ENCODE measurements at regions not wholly inside any gene's neighbourhood (a gene's known extent, or its start where the extent isn't known, plus 50 kb on each side); places are given as distances from the start of the nearest gene placed in this dataset.

DNA sequence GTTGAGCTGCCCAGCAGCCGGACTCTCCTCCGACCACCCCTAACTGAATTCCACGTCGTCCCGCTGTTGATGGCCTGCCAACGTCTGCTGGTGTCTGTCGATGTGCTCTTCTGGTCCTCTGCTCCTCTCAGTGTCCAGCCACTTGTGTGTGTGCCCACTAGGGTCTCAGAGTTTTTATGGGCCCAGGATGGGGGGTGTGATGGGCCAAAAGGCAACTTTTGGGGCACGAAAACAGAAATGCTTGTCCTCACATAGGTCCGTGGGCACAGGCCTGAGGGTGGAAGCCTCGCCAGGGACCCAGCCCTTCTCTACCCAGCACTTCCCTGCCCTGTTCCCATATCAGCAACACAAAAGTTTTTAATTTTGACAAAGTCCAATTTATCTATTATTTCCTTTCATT lies 85.7 kb upstream of the RUFY1 start (continued):
- TF ChIP-seq FOXM1 (IDR thresholded peaks at IDR 0.05; ENCODE audit: low read depth) (no peak), FOXM1 (CRISPR knock-in tag; IDR thresholded peaks at IDR 0.05; ENCODE audit: low read depth) (no peak), ZNF347 (CRISPR knock-in tag; IDR thresholded peaks at IDR 0.05; ENCODE audit: low read depth) (no peak), ZSCAN29 (IDR thresholded peaks at IDR 0.05) (no peak)
- TF ChIP-seq, protein P1, sequence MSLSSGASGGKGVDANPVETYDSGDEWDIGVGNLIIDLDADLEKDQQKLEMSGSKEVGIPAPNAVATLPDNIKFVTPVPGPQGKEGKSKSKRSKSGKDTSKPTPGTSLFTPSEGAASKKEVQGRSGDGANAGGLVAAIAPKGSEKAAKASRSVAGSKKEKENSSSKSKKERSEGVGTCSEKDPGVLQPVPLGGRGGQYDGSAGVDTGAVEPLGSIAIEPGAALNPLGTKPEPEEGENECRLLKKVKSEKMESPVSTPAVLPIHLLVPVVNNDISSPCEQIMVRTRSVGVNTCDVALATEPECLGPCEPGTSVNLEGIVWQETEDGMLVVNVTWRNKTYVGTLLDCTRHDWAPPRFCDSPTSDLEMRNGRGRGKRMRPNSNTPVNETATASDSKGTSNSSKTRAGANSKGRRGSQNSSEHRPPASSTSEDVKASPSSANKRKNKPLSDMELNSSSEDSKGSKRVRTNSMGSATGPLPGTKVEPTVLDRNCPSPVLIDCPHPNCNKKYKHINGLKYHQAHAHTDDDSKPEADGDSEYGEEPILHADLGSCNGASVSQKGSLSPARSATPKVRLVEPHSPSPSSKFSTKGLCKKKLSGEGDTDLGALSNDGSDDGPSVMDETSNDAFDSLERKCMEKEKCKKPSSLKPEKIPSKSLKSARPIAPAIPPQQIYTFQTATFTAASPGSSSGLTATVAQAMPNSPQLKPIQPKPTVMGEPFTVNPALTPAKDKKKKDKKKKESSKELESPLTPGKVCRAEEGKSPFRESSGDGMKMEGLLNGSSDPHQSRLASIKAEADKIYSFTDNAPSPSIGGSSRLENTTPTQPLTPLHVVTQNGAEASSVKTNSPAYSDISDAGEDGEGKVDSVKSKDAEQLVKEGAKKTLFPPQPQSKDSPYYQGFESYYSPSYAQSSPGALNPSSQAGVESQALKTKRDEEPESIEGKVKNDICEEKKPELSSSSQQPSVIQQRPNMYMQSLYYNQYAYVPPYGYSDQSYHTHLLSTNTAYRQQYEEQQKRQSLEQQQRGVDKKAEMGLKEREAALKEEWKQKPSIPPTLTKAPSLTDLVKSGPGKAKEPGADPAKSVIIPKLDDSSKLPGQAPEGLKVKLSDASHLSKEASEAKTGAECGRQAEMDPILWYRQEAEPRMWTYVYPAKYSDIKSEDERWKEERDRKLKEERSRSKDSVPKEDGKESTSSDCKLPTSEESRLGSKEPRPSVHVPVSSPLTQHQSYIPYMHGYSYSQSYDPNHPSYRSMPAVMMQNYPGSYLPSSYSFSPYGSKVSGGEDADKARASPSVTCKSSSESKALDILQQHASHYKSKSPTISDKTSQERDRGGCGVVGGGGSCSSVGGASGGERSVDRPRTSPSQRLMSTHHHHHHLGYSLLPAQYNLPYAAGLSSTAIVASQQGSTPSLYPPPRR (CRISPR knock-in tag; IDR thresholded peaks at IDR 0.05; ENCODE audit: borderline replicate concordance): no peak

DNA sequence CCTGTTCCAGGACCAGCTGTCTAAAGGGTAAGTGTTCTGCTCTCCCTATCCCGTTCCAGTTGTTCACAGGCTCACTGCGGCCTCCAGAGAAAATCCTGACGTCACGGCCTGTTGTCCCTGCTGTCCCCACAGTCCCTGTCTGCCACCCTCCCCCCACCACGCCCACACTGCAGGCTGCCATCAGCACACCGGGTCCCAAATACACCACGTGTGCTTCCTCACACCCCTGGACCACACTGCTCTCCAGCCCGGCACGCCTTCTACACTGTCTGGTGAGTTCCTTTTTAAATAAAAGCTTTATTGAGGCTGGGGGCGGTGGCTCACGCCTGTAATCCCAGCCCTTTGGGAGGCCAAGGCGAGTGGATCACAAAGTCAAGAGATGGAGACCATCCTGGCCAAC lies 88.3 kb upstream of the RUFY1 start:
- TF ChIP-seq EGR1 (conservative IDR thresholded peaks at IDR 0.05) (0 out of 2 replicates have a peak, but pooled peaks have one; percentile 5), NFYB (IDR thresholded peaks at IDR 0.05; ENCODE audit: extremely low read depth, insufficient read length) (no peak)
- Histone ChIP-seq H3K79me2 (ENCODE audit: control insufficient read depth, insufficient read depth, low read length) (no peaks in the 10 kb centered on the region), H3K4me3 (no peak overlapping the region), H3K9ac (ENCODE audit: insufficient read depth in 1 of 2, low read depth in 2 of 2, low read length in 2 of 2) (no peak overlapping the region), H3K9me3 (replicated peaks; ENCODE audit: control insufficient read depth, insufficient read depth, low read depth, low read length) (no peaks in the 10 kb centered on the region), H3K36me3 (ENCODE audit: control insufficient read depth, insufficient read depth, low read length) (no peaks in the 10 kb centered on the region), H4K20me1 (replicated peaks; ENCODE audit: control insufficient read depth, insufficient read depth, low read length) (no peaks in the 10 kb centered on the region), H3K9me1 (ENCODE audit: control insufficient read depth, insufficient read depth, low read length) (no peaks in the 10 kb centered on the region), H3K27ac (ENCODE audit: extremely low read depth, low read depth, low read length) (no peak overlapping the region), H2AFZ (ENCODE audit: low read depth, low read length) (no peak overlapping the region), H3K4me2 (ENCODE audit: insufficient read depth, low read length) (no peak overlapping the region), H3K4me1 (replicated peaks in 1 of 2; ENCODE audit: control insufficient read depth in 2 of 2, insufficient read depth in 2 of 2, low read length in 2 of 2) (no peaks in the 10 kb centered on the region), H3K27me3 (ENCODE audit: control insufficient read depth in 2 of 2, insufficient read depth in 2 of 2, low read length in 2 of 2) (peaks cover 8 to 33% of the 10 kb centered on the region in 2 experiments; a peak in 4 of 5 replicates)
- POLR2A ChIA-PET: no interaction called here
- FAIRE-seq (no peak), DNase-seq (ENCODE audit: extremely low read depth in 1 of 4, low spot score in 3 of 4) (no peak), ATAC-seq (no peak)
- WGBS (ENCODE audit: insufficient coverage, low coverage, missing lambda C conversion rate): 3% methylated on average over 12 of the region's 12 CpGs
- CTCF ChIA-PET (ENCODE audit: low intra/inter-chr PET ratio): no interaction called here
- no TSS peak for BruUV-seq (replicated peaks)
- in situ Hi-C loops (cut with MboI) (no loop called here), intact Hi-C loops (cut with micrococcal nuclease) (no loop called here)

Data from K562 (cell line).